Choroid plexus epithelial cell (primary cell): ENCODE measurements at regions not wholly inside any gene's neighbourhood (a gene's known extent, or its start where the extent isn't known, plus 50 kb on each side); places are given as distances from the start of the nearest gene placed in this dataset.
"Not testable (repeated sequence)": the region's sequence is repeated elsewhere in the genome, so short reads cannot be mapped to it uniquely, and the experiment has no call there.

ENCODE experiments used
- DNase-seq: peaks from one replicate; pipeline ENCODE4 v3.0.0-alpha.2; 2010; ENCODE audit warnings: low read depth
- H3K4me3 ChIP-seq: 2 replicates; pipeline ENCODE4 v1.5.1; 2011; ENCODE audit warnings: low read depth, mild to moderate bottlenecking, control low read depth, low read length, moderate library complexity
- TF ChIP-seq, protein P1 (sequence below): conservative IDR thresholded peaks from 2 replicates; pipeline ENCODE4 v1.5.1; 2011; ENCODE audit warnings: low read depth, mild to moderate bottlenecking, control low read depth, inconsistent platforms, low read length, moderate library complexity

DNA sequence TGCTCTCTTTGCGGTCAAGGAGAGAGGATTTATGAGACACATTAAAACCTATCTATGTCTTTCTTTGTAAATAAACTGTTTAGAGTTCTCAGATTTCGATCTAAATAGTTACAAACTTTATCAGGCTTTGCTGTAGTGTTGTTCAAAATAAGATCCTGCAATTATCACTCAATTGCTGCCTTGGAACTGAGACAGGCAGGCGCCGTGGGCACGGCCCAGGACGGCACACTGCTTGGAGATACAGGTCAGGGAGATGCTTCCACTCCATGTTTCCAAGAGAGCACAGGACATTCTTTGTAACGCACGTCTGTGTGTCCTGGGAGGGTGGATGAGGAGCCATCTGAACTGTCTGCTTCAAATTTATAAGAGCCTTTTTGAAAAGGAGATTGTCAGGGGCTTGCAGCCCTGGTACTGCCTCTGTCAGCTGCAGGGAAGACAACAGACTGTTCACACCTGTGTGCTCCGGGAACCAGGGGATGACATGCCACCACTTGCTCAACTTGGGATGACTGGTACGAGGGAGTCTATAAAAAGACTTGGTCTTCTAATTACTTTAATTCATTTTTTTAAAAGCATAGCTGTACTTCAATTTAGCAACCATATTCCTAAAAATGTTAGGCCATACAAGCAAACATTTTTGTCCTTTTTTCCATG, 472.9 kb upstream of the RUNX1 start:
- TF ChIP-seq, protein P1, sequence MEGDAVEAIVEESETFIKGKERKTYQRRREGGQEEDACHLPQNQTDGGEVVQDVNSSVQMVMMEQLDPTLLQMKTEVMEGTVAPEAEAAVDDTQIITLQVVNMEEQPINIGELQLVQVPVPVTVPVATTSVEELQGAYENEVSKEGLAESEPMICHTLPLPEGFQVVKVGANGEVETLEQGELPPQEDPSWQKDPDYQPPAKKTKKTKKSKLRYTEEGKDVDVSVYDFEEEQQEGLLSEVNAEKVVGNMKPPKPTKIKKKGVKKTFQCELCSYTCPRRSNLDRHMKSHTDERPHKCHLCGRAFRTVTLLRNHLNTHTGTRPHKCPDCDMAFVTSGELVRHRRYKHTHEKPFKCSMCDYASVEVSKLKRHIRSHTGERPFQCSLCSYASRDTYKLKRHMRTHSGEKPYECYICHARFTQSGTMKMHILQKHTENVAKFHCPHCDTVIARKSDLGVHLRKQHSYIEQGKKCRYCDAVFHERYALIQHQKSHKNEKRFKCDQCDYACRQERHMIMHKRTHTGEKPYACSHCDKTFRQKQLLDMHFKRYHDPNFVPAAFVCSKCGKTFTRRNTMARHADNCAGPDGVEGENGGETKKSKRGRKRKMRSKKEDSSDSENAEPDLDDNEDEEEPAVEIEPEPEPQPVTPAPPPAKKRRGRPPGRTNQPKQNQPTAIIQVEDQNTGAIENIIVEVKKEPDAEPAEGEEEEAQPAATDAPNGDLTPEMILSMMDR: no peak
- no peak for DNase-seq
- no peak overlapping the region for H3K4me3 ChIP-seq

DNA sequence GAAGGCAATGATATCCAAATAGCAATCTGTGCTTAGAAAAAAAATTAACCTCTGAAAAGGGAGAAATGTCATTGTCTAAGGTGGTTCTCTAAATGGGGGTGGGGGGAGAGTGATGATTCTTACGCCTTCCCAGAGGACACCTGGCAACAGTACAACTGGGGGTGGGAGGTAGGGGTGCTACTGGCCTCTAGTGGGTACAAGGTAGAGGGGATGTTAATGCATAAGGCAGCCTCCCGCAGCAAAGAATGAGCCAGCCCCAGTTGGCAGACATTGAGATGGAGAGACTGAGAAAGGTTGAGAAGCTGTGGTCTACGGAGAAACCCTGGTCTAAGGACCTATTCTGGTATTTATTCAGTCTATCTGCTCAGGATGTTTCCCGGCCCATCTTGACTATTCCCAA, 472.2 kb upstream of the RUNX1 start:
- no peak for DNase-seq
- TF ChIP-seq, protein P1: no peak
- H3K4me3 ChIP-seq: no peak overlapping the region

GRCh38 chr21:35520856-35521255, 471.8 kb upstream of the RUNX1 start:
- H3K4me3 ChIP-seq: no peak overlapping the region
- TF ChIP-seq, protein P1: no peak
- DNase-seq: no peak

GRCh38 chr21:35520302-35520701, 471.2 kb upstream of the RUNX1 start:
- TF ChIP-seq, protein P1: no peak
- H3K4me3 ChIP-seq: no peak overlapping the region
- no peak for DNase-seq

DNA sequence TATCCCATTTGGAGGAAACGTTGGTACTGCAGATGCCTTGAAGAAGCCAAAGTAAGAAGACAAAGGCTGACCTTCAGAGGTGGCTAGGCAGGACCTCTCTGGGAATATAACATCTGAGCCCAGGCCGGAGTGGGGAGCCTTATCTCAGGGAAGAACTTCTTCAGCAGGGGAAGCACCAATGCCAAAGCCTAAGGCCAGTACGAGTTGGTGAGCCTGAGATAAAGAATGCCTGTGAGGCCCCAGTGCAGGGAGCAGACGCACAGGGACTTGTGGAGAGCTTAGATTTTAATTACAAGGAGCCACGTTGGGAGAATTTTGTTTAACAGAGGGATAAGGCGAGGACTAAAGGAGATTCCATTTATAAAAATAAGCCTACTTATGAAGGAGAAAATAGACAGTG, 468.8 kb upstream of the RUNX1 start:
- no peak overlapping the region for H3K4me3 ChIP-seq
- TF ChIP-seq, protein P1: no peak
- DNase-seq: no peak

- DNase-seq, H3K4me3 ChIP-seq: not testable (repeated sequence)
These were observed 467.2 kb upstream of the RUNX1 start for GRCh38 chr21:35516292-35516691.

DNA sequence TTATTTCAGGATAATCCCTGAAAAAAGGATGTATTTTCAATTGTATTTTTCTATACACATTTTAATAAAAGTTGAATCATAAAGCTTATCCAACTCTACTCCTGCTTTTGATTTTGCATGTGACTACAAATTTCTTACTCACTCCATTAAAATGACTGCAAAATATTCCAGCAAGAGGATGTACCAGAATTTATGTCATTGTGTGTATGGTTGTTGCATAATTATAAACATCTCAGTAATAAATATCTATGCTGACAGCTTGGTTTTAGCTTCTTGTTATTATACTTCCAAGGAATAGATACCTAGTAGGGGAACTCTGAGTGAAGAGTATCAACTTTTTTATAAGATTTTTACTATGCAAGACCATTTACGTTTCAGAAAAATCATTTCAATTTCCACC, 463.2 kb upstream of the RUNX1 start:
- TF ChIP-seq, protein P1: no peak
- H3K4me3 ChIP-seq: no peak overlapping the region
- no peak for DNase-seq

DNA sequence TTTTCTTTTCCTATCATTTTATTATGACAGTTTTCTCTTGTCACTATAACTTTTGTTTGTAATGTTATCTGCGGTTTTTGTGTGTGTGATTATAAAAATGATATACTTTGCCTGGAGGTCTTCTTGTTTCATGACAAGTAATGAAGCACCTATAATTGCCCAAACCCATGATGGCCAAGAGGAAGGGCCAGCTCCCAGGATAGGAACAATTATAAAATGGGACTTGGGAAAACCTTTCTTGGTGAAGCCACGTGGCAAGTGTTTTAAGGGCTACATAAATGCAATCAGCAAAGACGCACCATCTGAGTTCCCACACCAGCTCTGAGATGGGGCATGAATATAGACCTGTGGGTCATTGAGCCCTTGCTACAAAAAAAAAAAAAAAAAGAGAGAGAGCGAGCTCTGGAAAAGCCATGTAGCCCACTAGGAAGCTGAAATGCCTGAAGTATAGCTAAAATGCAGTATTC, 462.6 kb upstream of the RUNX1 start:
- TF ChIP-seq, protein P1: no peak
- peak; percentile 46 for DNase-seq
- no peak overlapping the region for H3K4me3 ChIP-seq
